22Rv1 (cell line): ENCODE measurements at regions not wholly inside any gene's neighbourhood (a gene's known extent, or its start where the extent isn't known, plus 50 kb on each side); places are given as distances from the start of the nearest gene placed in this dataset.

Experiments used
- CTCF ChIP-seq: fragments of 450-650 bp; IDR thresholded peaks from 2 replicates; pipeline ENCODE4 v1.5.1; 2017; ENCODE audit warnings: mild to moderate bottlenecking
- ZFX ChIP-seq: fragments of 450-650 bp; IDR thresholded peaks from 2 replicates; pipeline ENCODE4 v1.6.1; 2017; ENCODE audit warnings: antibody characterized with exemption, borderline replicate concordance

GRCh38 chr1:185663771-185664296 is 70.4 kb upstream of the HMCN1 start:
- no peak for TF ChIP-seq CTCF
- TF ChIP-seq ZFX: no peak
